CD4-positive, alpha-beta T cell treated with Interleukin-1 beta for 1 hour (primary cell): ENCODE measurements at regions not wholly inside any gene's neighbourhood (a gene's known extent, or its start where the extent isn't known, plus 50 kb on each side); places are given as distances from the start of the nearest gene placed in this dataset.
"Not testable (repeated sequence)": the region's sequence is repeated elsewhere in the genome, so short reads cannot be mapped to it uniquely, and the experiment has no call there.

Source experiments
- DNase-seq, 2 donors: peaks; one replicate each; pipeline ENCODE4 v3.0.0-alpha.2; 2020 to 2022

DNA sequence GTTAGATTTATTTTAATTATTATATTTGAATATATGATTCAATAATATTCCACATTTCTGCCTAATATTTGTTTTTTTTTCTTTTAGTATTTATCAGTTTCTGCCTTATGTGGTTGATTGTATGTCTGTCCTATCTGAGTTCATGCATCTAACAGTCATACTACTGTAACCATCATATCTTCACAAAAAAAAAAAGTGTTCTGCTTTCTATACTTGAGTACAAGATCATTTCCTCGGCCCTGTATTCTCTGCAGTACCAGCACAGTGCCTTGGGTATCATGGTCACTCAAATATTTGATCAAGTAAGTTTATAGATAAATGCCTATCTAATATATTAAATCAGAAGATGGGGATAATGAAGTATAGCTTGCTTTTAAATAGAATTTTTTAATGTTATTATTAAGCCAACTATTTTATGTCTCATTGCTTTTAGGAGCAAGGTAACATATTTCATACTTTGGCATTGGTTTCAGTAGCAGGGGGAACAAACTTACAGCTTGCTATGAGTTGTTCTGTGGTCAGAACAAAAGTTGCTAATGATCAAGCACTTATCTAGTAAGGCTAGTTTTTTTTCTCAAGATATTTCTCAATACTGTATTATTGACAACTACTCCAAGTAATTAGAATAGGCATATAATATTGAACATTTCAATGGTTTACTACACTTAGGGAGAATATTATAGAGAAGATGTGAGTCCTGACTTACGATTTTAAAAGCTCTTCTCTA, 290.5 kb upstream of the FBXO33 start:
- DNase-seq: no peak

GRCh38 chr14:39716987-39717570, 284.8 kb upstream of the FBXO33 start:
- no peak for DNase-seq

DNA sequence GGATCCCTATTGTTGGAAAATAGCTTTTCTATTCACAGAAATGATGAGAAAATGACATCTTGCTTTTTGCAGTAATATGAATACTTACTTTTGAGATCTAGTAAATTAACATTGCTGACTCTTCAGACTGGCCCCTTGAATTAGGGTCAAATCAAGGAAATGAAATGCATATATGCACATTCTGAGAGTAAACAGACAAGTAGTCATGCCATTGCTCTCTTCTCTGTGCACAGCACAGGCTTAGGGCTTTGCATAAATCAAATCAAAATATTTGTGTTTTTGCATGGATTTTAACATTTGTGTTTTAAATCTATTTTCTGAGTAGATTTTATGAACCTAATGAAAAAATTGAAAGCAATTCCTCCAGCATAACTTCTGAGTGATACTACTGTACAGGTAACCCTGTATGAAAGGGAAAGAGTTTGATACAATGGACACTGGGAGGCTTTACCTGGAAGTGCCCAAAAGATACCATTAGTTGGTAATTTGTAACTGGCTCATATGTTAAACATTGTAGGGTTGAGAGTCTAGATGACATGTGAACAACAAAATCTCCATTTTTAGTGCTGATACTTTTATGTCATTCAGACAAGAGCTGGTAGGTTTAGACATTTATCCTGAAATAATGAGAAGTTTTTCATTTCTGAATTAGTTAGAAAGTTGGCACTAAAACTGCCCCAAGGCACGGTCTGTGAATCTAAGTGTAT, 280.2 kb upstream of the FBXO33 start:
- DNase-seq: no peak

DNA sequence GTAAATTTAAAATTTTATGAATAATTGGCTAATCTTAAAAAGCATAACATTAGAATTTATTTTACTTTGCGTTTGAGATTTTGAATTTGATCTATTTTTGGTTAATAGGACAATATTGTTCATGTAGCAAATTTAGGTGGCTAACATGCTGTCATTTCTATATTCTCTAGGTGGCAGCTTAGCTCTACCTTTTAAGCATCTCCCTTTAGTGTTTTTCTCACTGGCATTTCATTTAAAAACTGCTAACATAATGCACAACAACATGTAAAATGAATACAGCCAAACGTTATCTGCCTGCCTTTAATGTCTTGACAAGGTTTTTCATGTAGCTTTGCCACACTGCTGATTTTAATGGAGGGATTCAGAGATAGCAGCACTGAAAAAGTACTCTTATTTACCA, 272.4 kb upstream of the FBXO33 start:
- DNase-seq: no peak

DNA sequence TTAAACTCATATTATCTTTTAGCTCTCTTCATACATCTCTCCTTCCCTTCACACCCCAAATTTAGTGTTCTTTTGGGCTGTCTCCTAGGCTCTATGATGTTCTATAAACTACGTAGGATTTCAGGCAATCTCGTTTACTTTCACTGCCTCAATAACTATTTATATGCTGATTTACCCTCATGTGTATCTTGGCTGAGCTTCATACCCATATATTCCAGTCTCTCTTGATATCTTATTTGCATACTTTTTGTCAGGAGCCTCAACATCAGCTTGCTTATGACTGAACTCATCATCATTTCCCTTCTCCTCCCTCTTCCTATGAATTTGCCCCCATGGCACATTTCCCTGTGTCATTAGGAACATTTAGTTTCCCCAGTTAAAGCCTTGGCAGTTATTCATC, 262.1 kb upstream of the FBXO33 start:
- DNase-seq: no peak

DNA sequence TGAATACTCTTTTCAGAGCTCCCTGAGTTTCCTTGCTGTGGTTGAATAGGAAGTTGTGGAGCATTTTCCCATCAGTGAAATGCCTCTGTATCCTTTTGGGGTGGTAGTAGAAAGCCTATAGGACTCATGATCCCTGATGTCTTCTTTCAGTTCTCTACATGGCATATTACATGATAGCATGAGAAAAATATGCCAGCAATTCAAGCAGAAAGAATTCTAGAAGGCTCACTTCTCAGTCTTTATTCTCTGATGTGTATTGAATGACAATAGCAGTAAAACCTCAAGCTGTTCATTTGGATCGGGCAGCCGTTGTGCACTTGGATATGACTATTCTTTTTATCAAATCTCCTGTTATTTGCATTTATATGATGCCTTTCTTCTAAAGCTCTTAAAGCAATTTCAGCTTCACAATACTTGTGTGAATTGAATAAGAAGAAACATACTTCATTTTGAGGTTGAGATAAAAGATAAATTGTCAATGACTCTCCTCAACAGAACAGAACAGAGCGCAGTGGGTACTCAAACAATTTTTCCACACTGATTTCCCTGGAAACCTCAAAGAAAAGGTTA, 251.5 kb upstream of the FBXO33 start:
- no peak for DNase-seq

DNA sequence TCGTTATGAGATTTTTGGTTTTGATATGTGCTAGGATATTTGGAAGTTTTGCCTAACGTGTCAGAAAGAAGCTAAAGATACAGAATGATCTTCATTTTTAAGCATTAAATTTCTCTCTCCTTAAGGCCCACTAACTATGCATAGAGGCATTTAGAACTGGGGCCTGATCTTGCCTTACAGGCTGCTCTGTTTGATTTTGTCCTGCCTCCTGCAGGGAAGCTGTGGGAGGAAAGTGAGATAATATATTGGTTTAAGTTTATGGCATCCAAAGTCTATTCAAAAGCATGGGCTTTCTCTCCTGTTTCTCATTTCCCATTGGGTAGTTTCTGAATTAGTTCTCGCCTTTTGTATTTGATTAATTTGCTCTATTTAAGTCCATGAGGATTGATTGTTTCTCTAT, 250.3 kb upstream of the FBXO33 start:
- DNase-seq: no peak

- DNase-seq: no peak
Measured at GRCh38 chr14:39681782-39682399, 249.7 kb upstream of the FBXO33 start.

DNA sequence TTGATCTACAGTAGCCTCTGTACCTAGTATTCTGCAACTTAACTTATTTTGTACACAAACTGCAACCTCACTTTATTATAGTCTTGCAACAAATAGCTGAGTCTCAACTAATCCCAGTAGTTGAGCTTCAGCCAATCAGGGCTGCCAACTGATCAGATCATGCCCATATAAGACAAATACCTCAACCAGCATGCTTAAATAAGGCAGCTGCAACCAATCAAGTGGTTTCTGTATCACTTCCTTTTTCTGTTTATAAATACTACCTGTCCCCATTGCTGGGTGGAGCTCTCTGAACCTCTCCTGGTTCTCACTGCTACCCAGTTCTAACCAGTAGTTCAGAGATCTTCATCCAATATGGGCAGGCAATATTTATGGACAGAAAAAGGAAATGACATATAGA, 248.5 kb upstream of the FBXO33 start:
- DNase-seq: no peak

- DNase-seq: no peak
Measured at GRCh38 chr14:39673734-39674133, 241.5 kb upstream of the FBXO33 start.

- DNase-seq: no peak
Measured at GRCh38 chr14:39673270-39673711, 241.1 kb upstream of the FBXO33 start.

GRCh38 chr14:39668449-39668848, 236.2 kb upstream of the FBXO33 start:
- DNase-seq: no peak

DNA sequence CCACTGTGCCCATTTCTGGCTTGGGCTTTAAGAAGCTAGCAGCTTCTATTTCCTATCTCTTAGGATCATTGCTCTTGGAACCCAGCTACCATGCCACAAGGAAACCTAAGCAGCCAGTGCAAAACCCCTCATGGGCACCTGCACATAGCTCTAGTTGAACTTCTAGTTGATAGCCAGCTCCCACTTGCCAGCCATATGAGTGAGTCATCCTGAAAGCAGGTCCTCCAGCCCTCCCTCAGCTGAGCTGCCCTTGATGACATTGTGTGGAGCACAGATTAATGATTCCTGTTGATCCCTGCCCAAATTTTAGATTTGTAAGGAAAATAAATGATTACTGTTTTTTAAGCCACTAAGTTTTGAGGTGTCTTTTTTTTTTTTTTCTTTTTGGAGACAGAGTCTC, 234.2 kb upstream of the FBXO33 start:
- DNase-seq: no peak

DNA sequence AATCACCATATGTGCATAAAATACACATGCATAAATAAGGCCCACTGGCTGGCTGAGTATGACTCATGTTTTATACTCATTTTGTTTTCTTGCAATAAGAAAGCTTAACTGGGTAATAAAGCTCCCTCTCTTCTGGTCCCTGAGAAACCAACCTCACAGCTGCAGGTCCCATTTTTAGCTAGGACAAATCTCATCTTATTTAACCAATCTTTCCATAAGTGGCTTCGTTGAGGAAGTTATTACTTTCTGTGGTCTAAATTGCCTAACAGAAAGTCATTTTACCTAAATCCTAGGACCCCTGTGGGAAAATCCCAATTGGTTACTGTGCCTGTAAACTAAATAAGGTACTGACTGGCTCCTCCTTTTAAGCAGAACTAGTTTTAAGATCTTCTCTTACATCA, 232.8 kb upstream of the FBXO33 start:
- DNase-seq: no peak

GRCh38 chr14:39664646-39665045, 232.4 kb upstream of the FBXO33 start:
- no peak for DNase-seq

- peak in 1 of 2 donors; percentile 17 for DNase-seq
Measured at GRCh38 chr14:39641224-39641623, 209.0 kb upstream of the FBXO33 start.

DNA sequence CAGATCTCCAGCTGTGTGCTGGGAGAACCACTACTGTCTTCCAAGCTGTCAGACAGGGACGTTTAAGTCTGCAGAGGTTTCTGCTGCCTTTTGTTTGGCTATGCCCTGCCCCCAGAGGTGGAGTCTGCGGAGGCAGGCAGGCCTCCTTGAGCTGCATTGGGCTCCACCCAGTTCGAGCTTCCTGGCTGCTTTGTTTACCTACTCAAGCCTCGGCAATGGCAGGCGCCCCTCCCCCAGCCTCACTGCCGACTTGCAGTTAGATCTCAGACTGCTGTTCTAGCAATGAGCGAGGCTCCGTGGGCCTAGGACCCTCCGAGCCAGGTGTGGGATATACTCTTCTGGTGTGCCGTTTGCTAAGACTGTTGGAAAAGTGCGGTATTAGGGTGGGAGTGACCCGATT, 206.8 kb upstream of the FBXO33 start:
- DNase-seq: not testable (repeated sequence)

- DNase-seq: no peak
Measured at GRCh38 chr14:39628087-39628486, 195.9 kb upstream of the FBXO33 start.

DNA sequence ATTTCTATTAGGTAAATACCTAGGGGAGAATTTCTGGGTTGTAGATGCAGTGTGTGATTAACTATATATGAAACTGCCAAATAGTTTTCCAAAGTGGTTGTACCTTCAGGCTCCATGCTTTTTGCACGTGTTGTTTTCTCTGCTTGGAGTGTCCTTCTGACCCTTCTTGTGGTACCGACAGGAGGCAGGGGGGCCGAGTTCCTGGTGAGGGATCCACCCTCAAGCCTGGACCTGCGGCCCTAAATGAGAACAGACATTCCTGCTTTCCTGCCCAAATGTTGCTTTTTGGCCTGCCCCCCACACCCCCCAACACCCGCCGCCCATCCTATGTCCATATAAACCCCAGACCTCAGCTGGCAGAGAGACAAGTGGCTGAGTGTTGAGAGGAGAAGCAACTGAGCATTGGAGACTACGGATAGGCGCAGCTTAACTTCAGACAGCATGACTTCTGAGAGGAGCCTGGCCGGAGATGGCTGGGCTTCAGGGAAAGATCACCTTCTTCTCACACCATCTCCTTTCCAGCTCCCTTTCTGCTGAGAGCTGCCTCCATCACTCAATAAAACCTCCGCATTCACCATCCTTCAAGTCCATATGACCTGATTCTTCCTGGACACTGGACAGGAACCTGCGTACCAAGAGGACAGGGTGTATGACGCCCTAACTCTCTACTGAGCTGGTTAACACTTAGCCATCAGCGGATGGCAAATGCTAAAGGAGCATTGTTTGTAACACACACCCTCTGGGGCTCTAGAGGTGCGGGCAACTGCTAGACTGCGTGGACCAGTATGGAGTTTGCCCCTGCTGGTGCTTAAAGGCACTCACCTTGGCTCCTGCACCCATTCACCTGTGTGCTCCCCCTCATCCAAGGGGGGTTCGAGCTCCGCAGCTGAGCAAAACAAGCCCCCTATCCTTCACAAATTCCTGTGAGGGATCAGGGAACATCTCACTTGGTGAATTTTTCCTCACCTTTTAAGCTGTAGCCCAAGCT, 194.7 kb upstream of the FBXO33 start:
- DNase-seq: no peak

- no peak for DNase-seq
Measured at GRCh38 chr14:39621678-39622077, 189.4 kb upstream of the FBXO33 start.

GRCh38 chr14:39621223-39621622, 189.0 kb upstream of the FBXO33 start:
- DNase-seq: no peak

GRCh38 chr14:39617537-39617936, 185.3 kb upstream of the FBXO33 start:
- DNase-seq: no peak
